ENCODE measurements at regions not wholly inside any gene's neighbourhood (a gene's known extent, or its start where the extent isn't known, plus 50 kb on each side); places are given as distances from the start of the nearest gene placed in this dataset.
A peak's percentile ranks its signal among the peaks of the same experiment; 100 is the strongest.

GRCh38 chr13:84130495-84131114 is 248.3 kb upstream of the SLITRK1 start:
- no peaks in the 10 kb centered on the region for H3K9me3 ChIP-seq

GRCh38 chr13:84129966-84130365 is 247.7 kb upstream of the SLITRK1 start:
- Histone ChIP-seq H3K27ac (no peak overlapping the region), H3K4me3 (no peak overlapping the region), H3K27me3 (no peaks in the 10 kb centered on the region), H3K4me1 (peaks cover 0 to 5% (median 0%) of the 10 kb centered on the region in 3 donors), H3K36me3 (no peaks in the 10 kb centered on the region), H3K9me3 (no peaks in the 10 kb centered on the region)
- intact Hi-C loops (cut with DNase I): no loop called here
- TF ChIP-seq CTCF (IDR thresholded peaks at IDR 0.05): no peak
- no peak for TF ChIP-seq POLR2A (IDR thresholded peaks at IDR 0.05)
- WGBS, 2 donors: 81 to 94% methylated on average over 2 of the region's 2 CpGs
- DNase-seq: no peak

More at GRCh38 chr13:84130495-84131114, 248.3 kb upstream of the SLITRK1 start:
- Histone ChIP-seq H3K4me3 (no peak overlapping the region), H3K36me3 (no peaks in the 10 kb centered on the region), H3K27ac (no peak overlapping the region), H3K4me1 (peaks cover 0 to 5% (median 0%) of the 10 kb centered on the region in 3 donors), H3K27me3 (no peaks in the 10 kb centered on the region)
- 33 to 43% methylated on average over 1 of the region's 1 CpG for WGBS, 2 donors
- no peak for TF ChIP-seq CTCF (IDR thresholded peaks at IDR 0.05)
- TF ChIP-seq POLR2A (IDR thresholded peaks at IDR 0.05): no peak
- no peak for DNase-seq
- intact Hi-C loops (cut with DNase I): no loop called here

- intact Hi-C loops (cut with DNase I): no loop called here
- Histone ChIP-seq H3K27me3 (no peaks in the 10 kb centered on the region), H3K9me3 (no peaks in the 10 kb centered on the region), H3K36me3 (no peaks in the 10 kb centered on the region), H3K4me1 (peaks cover 0 to 5% (median 0%) of the 10 kb centered on the region in 3 donors), H3K4me3 (no peak overlapping the region), H3K27ac (no peak overlapping the region)
- DNase-seq: no peak
- TF ChIP-seq CTCF (IDR thresholded peaks at IDR 0.05) (no peak), POLR2A (IDR thresholded peaks at IDR 0.05) (no peak)
- 94 to 100% methylated on average over 3 to 5 of the region's 8 CpGs for WGBS, 2 donors
Observed at GRCh38 chr13:84127597-84128128, 245.4 kb upstream of the SLITRK1 start.

GRCh38 chr13:84126671-84127171 is 244.4 kb upstream of the SLITRK1 start:
- Histone ChIP-seq H3K27ac (no peak overlapping the region), H3K9me3 (no peaks in the 10 kb centered on the region), H3K36me3 (no peaks in the 10 kb centered on the region), H3K27me3 (no peaks in the 10 kb centered on the region), H3K4me3 (no peak overlapping the region), H3K4me1 (peaks cover 0 to 7% (median 0%) of the 10 kb centered on the region in 3 donors)
- WGBS, 2 donors: 59 to 64% methylated on average over 4 to 5 of the region's 7 CpGs
- DNase-seq: no peak
- intact Hi-C loops (cut with DNase I): no loop called here
- no peak for TF ChIP-seq CTCF (IDR thresholded peaks at IDR 0.05)
- TF ChIP-seq POLR2A (IDR thresholded peaks at IDR 0.05): no peak

- intact Hi-C loops (cut with DNase I): no loop called here
- WGBS, 2 donors: 40 to 45% methylated on average over 1 of the region's 1 CpG
- Histone ChIP-seq H3K27ac (peak overlapping the region in 1 of 4 donors; percentile 46), H3K4me1 (peaks cover 0 to 8% (median 0%) of the 10 kb centered on the region in 3 donors), H3K27me3 (no peaks in the 10 kb centered on the region), H3K36me3 (no peaks in the 10 kb centered on the region), H3K9me3 (no peaks in the 10 kb centered on the region), H3K4me3 (no peak overlapping the region)
- TF ChIP-seq POLR2A (IDR thresholded peaks at IDR 0.05): no peak
- TF ChIP-seq CTCF (IDR thresholded peaks at IDR 0.05): no peak
- no peak for DNase-seq
Observed at GRCh38 chr13:84121456-84121855, 239.2 kb upstream of the SLITRK1 start.

Measured in esophagus squamous epithelium (tissue), 5 donors.